ENCODE measurements at regions not wholly inside any gene's neighbourhood (a gene's known extent, or its start where the extent isn't known, plus 50 kb on each side); places are given as distances from the start of the nearest gene placed in this dataset.

DNA sequence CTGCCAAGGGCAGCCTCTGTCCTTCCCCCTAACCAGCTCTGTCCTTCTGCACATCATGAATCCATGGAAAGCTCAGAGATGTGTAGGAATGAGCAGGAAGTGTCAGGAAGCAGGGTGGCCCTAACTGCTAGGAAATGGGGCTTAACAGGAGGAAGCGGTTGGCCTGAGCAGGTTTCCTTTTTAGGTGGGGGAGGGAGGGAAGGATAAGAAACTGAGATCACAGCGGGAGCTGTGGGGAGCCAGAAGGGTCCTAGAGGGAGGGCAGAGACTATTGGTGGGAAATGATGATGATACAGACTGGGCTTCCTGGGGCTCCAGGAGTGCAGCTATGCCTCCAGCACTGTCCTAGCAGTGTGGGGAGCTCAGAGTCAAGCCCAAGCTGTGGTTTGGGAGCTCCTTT is 182.0 kb downstream of the SH3BP4 start:
- TF ChIP-seq CTCF (IDR thresholded peaks at IDR 0.05; ENCODE audit: low read depth, low read length, poor library complexity, severe bottlenecking), result no peak
- no peak for TF ChIP-seq EZH2phosphoT487 (IDR thresholded peaks at IDR 0.05; ENCODE audit: borderline replicate concordance, low read length)

Measured in DOHH2 (cell line).